RWPE2 (cell line): ENCODE measurements at regions not wholly inside any gene's neighbourhood (a gene's known extent, or its start where the extent isn't known, plus 50 kb on each side); places are given as distances from the start of the nearest gene placed in this dataset.

Experiments
- ATAC-seq: fragments of 200-7000 bp; cut with Tn5 transposase; 3 replicates; pipeline ENCODE4 v1.9.1; 2021; ENCODE audit warnings: low read depth
- DNase-seq: peaks from one replicate; pipeline ENCODE4 v3.0.0-alpha.2; 2020; ENCODE audit warnings: low spot score
- H3K27ac ChIP-seq: fragments of 450-650 bp; 2 replicates; pipeline ENCODE4 v1.5.1; 2017; ENCODE audit warnings: mild to moderate bottlenecking; ENCODE audit not compliant: poor library complexity, severe bottlenecking
- H3K27me3 ChIP-seq: fragments of 250-450 bp; sonication (Bioruptor Pico); 2 replicates; pipeline ENCODE4 v1.5.1; 2021; ENCODE audit warnings: mild to moderate bottlenecking, moderate library complexity; ENCODE audit not compliant: insufficient read depth, poor library complexity, severe bottlenecking
- H3K36me3 ChIP-seq: fragments of 250-450 bp; sonication (Bioruptor Pico); 2 replicates; pipeline ENCODE4 v1.5.1; 2020; ENCODE audit warnings: low read depth, mild to moderate bottlenecking, moderate library complexity
- H3K4me1 ChIP-seq: fragments of 250-450 bp; sonication (Bioruptor Pico); 2 replicates; pipeline ENCODE4 v1.5.1; 2021; ENCODE audit warnings: mild to moderate bottlenecking, moderate library complexity; ENCODE audit not compliant: insufficient read depth, poor library complexity, severe bottlenecking
- H3K4me3 ChIP-seq: fragments of 250-450 bp; sonication (Bioruptor Pico); 2 replicates; pipeline ENCODE4 v1.5.1; 2021; ENCODE audit warnings: mild to moderate bottlenecking, moderate library complexity; ENCODE audit not compliant: severe bottlenecking
- H3K9me3 ChIP-seq: fragments of 250-450 bp; sonication (Bioruptor Pico); 2 replicates; pipeline ENCODE4 v1.5.1; 2021; ENCODE audit warnings: mild to moderate bottlenecking, moderate library complexity; ENCODE audit not compliant: severe bottlenecking
- CTCF ChIP-seq: fragments of 450-650 bp; IDR thresholded peaks from one replicate; pipeline ENCODE4 v1.5.1; 2017; ENCODE audit warnings: mild to moderate bottlenecking, moderate library complexity; ENCODE audit not compliant: poor library complexity, severe bottlenecking

GRCh38 chr5:125313555-125313954 is 567.1 kb upstream of the ZNF608 start:
- H3K27ac ChIP-seq, result no peak overlapping the region
- H3K27me3 ChIP-seq, result no peaks in the 10 kb centered on the region
- H3K4me3 ChIP-seq, result no peak overlapping the region
- no peak for ATAC-seq
- peaks cover 30% of the 10 kb centered on the region for H3K4me1 ChIP-seq
- no peaks in the 10 kb centered on the region for H3K36me3 ChIP-seq
- no peaks in the 10 kb centered on the region for H3K9me3 ChIP-seq
- TF ChIP-seq CTCF, result no peak
- DNase-seq, result no peak

- peaks cover 30% of the 10 kb centered on the region for H3K4me1 ChIP-seq
- H3K27ac ChIP-seq, result no peak overlapping the region
- no peaks in the 10 kb centered on the region for H3K36me3 ChIP-seq
- H3K9me3 ChIP-seq, result no peaks in the 10 kb centered on the region
- TF ChIP-seq CTCF, result no peak
- H3K27me3 ChIP-seq, result no peaks in the 10 kb centered on the region
- DNase-seq (no peak), ATAC-seq (no peak)
- H3K4me3 ChIP-seq, result no peak overlapping the region
These were observed 568.9 kb upstream of the ZNF608 start for GRCh38 chr5:125315306-125315705.

GRCh38 chr5:125316391-125316790 is 570.0 kb upstream of the ZNF608 start:
- Histone ChIP-seq H3K27ac (no peak overlapping the region), H3K4me3 (no peak overlapping the region)
- no peak for DNase-seq

GRCh38 chr5:125316915-125317535 is 570.6 kb upstream of the ZNF608 start:
- no peaks in the 10 kb centered on the region for H3K27me3 ChIP-seq
- ATAC-seq (no peak), DNase-seq (no peak)
- TF ChIP-seq CTCF, result no peak
- no peaks in the 10 kb centered on the region for H3K9me3 ChIP-seq
- peaks cover 13% of the 10 kb centered on the region for H3K4me1 ChIP-seq
- H3K27ac ChIP-seq, result no peak overlapping the region
- H3K36me3 ChIP-seq, result no peaks in the 10 kb centered on the region
- no peak overlapping the region for H3K4me3 ChIP-seq

More at GRCh38 chr5:125316391-125316790, 570.0 kb upstream of the ZNF608 start:
- no peak for ATAC-seq
- Histone ChIP-seq H3K36me3 (no peaks in the 10 kb centered on the region), H3K4me1 (peaks cover 19% of the 10 kb centered on the region), H3K27me3 (no peaks in the 10 kb centered on the region), H3K9me3 (no peaks in the 10 kb centered on the region)
- no peak for TF ChIP-seq CTCF

- Histone ChIP-seq H3K27me3 (no peaks in the 10 kb centered on the region), H3K36me3 (no peaks in the 10 kb centered on the region), H3K4me3 (no peak overlapping the region), H3K9me3 (no peaks in the 10 kb centered on the region), H3K27ac (no peak overlapping the region), H3K4me1 (peaks cover 9% of the 10 kb centered on the region)
- TF ChIP-seq CTCF, result no peak
- DNase-seq, result no peak
- ATAC-seq, result no peak
These were observed 571.1 kb upstream of the ZNF608 start for GRCh38 chr5:125317536-125317995.
